GM12874 (cell line): ENCODE measurements at regions not wholly inside any gene's neighbourhood (a gene's known extent, or its start where the extent isn't known, plus 50 kb on each side); places are given as distances from the start of the nearest gene placed in this dataset.

Experiments
- TF ChIP-seq, protein P1 (sequence below): IDR thresholded peaks from 2 replicates; pipeline ENCODE4 v1.5.1; 2011; ENCODE audit warnings: low read depth, mild to moderate bottlenecking, control low read depth, low read length, moderate library complexity; ENCODE audit not compliant: insufficient read depth

DNA sequence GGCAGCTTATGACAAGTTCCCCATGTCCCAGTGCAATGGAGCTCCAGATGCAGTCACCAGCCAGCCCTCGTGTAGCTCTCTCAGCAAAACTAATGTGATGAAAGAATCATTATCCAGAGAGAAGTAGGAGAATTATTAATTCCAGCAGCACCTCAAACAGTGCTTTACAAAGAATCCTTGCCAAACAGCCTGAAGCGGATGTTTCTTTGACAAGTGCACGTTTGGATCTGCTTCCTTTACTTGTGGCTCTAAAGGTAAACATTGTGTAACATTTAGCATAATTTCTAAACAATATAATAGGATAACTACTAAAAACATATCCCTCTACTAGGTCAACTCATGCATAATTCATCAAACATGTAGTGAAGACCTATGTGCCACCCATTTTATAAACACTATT, 197.0 kb downstream of the FAM181B start:
- TF ChIP-seq, protein P1, sequence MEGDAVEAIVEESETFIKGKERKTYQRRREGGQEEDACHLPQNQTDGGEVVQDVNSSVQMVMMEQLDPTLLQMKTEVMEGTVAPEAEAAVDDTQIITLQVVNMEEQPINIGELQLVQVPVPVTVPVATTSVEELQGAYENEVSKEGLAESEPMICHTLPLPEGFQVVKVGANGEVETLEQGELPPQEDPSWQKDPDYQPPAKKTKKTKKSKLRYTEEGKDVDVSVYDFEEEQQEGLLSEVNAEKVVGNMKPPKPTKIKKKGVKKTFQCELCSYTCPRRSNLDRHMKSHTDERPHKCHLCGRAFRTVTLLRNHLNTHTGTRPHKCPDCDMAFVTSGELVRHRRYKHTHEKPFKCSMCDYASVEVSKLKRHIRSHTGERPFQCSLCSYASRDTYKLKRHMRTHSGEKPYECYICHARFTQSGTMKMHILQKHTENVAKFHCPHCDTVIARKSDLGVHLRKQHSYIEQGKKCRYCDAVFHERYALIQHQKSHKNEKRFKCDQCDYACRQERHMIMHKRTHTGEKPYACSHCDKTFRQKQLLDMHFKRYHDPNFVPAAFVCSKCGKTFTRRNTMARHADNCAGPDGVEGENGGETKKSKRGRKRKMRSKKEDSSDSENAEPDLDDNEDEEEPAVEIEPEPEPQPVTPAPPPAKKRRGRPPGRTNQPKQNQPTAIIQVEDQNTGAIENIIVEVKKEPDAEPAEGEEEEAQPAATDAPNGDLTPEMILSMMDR: no peak

DNA sequence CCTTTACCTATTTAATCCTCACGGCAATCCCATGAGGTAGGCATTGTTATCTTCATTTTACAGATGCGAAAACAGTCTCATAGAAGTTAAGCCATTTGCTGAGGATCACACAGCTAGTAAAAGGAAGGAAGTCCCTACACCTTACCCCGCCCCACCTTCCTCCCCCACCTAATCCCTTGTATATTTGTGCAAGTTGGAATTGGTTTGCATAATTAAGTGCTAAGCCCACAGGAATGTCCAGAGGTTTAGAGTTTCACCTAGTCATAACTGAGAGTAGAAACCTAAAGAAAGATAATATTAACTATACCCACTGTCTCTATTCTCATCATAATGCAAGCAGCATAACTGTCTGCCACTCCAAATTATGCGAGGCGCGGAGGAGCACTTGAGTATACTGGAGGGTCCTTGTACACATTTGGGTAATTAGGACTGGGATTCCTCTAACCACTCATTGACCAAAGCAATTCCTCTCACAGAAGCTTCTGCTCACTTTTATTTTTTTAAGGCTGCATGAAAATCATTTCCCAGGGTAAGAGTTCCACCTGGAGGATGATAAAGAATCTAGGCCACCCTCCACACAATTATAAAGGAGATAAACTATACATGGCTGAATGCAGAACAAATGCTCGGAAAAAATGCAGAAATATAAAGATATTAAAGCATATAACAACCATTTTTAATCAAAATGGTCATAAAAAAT, 199.9 kb downstream of the FAM181B start:
- TF ChIP-seq, protein P1: no peak

DNA sequence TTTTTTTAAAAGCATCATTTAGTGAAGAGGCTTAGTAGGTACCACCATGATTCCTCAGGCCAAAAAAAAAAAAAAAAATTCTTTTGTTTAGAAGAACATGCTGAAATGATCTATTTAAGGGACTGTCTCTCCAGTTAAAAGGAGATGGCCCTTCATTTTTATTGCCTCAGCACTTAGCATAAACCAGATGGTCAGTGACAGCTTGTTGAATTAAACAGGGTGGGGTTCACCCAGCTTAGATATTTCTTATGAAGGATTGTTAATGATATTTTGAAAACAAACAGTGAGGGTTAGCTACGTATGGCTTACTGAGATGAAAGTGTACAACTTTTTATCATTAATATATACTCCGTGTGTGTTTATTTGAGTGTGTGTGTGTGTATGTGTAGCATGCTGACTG, 203.7 kb downstream of the FAM181B start:
- TF ChIP-seq, protein P1: no peak

GRCh38 chr11:82527081-82527584, 206.5 kb downstream of the FAM181B start:
- TF ChIP-seq, protein P1: no peak

DNA sequence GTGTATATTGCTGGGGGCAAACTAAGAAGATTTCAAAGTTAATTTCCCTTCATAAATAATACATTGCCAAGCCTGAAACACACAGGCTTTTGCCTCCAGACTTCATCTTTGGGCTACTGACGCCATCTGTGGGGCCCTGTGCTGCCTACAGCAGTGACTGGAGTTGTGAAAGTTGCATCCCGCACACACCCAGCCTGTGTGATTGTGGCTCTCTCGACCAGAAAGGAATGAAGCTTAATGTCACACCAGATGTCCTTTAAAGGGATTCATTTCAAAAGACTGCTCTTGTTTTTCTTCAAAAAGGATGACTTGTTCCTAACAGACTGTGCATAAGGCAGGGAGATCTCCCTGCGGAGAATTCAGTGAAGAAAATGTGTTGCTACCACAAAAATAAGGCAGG, 210.5 kb downstream of the FAM181B start:
- TF ChIP-seq, protein P1: no peak

DNA sequence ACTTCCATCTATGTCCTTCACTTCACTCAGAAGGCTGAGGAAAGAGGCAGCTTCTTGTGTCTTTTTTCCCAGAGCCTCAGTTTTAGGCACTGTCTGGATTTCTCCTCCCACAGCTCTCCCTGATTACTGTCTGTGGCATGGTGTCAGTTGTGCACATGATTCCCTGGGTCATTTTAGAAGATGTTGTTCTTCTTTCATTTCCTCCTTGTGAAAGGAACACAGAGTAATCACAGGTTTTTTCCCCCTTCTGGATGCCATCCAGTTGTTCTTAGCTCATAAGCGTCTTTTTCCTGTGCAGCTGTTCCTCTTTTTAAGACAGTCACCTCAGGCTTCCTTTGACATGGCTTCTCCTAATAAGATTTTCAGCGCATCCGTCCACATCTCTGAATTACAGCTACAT, 212.2 kb downstream of the FAM181B start:
- TF ChIP-seq, protein P1: no peak

GRCh38 chr11:82507288-82507687, 226.4 kb downstream of the FAM181B start:
- TF ChIP-seq, protein P1: no peak
